ENCODE measurements at regions not wholly inside any gene's neighbourhood (a gene's known extent, or its start where the extent isn't known, plus 50 kb on each side); places are given as distances from the start of the nearest gene placed in this dataset.

DNA sequence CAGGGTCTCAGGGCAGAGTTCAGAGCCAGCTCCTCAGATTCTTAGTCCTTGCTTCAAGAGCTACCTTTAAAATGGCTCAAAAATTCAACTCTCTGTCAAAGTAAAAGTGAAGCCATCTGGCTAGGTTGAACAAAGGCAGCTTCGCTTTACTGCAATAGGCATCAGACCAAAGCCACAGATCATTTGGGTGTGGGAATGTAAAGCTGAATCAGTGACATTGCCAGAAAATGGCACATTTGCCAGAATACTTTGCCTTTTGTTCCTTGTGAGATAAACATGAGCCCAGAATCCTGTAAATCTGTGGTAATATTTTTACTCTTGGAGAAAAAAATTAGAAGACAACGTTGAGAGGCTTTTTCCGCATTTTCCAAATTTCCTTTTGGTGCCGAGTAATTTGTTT lies 210.5 kb downstream of the PALM2AKAP2 start:
- Histone ChIP-seq H3K36me3 (ENCODE audit: control insufficient read depth, insufficient read depth, low read length) (no peaks in the 10 kb centered on the region), H3K27me3 (ENCODE audit: control insufficient read depth, insufficient read depth, low read length) (no peaks in the 10 kb centered on the region), H3K4me3 (ENCODE audit: low read depth, low read length) (no peak overlapping the region)
- TF ChIP-seq, protein P1, sequence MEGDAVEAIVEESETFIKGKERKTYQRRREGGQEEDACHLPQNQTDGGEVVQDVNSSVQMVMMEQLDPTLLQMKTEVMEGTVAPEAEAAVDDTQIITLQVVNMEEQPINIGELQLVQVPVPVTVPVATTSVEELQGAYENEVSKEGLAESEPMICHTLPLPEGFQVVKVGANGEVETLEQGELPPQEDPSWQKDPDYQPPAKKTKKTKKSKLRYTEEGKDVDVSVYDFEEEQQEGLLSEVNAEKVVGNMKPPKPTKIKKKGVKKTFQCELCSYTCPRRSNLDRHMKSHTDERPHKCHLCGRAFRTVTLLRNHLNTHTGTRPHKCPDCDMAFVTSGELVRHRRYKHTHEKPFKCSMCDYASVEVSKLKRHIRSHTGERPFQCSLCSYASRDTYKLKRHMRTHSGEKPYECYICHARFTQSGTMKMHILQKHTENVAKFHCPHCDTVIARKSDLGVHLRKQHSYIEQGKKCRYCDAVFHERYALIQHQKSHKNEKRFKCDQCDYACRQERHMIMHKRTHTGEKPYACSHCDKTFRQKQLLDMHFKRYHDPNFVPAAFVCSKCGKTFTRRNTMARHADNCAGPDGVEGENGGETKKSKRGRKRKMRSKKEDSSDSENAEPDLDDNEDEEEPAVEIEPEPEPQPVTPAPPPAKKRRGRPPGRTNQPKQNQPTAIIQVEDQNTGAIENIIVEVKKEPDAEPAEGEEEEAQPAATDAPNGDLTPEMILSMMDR (IDR thresholded peaks at IDR 0.05; ENCODE audit: insufficient read depth, low read length, poor library complexity, severe bottlenecking), result no peak
- no peak for DNase-seq (ENCODE audit: low read depth)

DNA sequence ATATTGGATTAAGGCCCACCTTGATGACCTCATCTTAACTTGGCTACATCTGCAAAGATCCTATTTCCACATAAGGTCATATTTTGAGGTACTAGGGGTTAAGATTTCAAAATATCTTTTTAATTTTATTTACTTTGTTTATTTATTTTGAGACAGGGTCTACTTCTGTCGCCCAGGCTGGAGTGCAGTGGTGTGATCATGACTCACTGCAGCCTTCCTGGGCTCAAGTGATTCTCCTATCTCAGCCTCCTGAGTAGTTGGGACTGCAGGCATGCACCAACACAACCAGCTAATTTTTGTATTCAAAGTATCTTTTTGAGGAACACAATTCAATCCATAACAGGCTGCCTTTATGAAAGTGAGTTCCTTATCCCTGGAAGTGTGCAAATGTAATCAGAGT lies 212.3 kb downstream of the PALM2AKAP2 start:
- no peak overlapping the region for H3K4me3 ChIP-seq (ENCODE audit: low read depth, low read length)
- DNase-seq (ENCODE audit: low read depth), result no peak
- TF ChIP-seq, protein P1 (IDR thresholded peaks at IDR 0.05; ENCODE audit: insufficient read depth, low read length, poor library complexity, severe bottlenecking), result no peak
- H3K27me3 ChIP-seq (ENCODE audit: control insufficient read depth, insufficient read depth, low read length), result no peaks in the 10 kb centered on the region
- no peaks in the 10 kb centered on the region for H3K36me3 ChIP-seq (ENCODE audit: control insufficient read depth, insufficient read depth, low read length)

DNA sequence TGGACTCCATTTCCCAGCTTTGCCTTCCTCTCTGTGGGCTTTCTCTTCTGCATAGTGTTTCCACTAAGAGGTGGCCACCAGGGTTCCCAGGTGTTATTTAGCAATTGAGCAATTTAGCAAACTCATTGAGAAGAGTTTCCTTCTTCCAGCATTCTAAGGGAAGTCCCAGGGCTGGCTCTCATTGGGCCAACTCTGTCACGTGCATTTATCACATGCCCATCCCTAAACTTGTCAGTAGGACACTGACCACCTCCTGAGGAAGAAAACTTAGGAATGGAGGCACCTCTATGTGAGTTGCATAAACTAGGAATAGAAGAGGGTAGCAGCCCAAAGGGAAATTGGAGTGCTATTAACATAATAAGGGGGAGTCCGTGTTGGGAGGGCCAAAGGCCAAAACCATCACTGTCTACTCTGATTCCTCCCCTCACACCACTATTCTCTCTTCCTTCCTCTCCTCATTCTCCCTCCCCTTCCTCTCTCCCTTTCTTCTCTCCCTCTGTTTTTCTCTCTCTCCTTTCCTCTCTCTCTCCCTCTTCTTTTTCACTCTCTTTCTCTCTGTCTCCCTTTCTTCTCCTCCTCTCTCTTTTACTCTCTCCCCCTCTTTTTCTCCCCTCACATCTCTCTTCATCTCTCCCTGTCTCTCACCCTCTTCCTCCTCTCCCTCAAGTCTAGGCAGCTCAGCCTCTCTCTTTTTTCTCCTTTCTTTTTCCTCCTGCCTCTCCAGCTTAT lies 213.4 kb downstream of the PALM2AKAP2 start:
- no peak overlapping the region for H3K4me3 ChIP-seq (ENCODE audit: low read depth, low read length)
- TF ChIP-seq, protein P1 (IDR thresholded peaks at IDR 0.05; ENCODE audit: insufficient read depth, low read length, poor library complexity, severe bottlenecking), result no peak
- H3K27me3 ChIP-seq (ENCODE audit: control insufficient read depth, insufficient read depth, low read length), result no peaks in the 10 kb centered on the region
- no peaks in the 10 kb centered on the region for H3K36me3 ChIP-seq (ENCODE audit: control insufficient read depth, insufficient read depth, low read length)
- no peak for DNase-seq (ENCODE audit: low read depth)

DNA sequence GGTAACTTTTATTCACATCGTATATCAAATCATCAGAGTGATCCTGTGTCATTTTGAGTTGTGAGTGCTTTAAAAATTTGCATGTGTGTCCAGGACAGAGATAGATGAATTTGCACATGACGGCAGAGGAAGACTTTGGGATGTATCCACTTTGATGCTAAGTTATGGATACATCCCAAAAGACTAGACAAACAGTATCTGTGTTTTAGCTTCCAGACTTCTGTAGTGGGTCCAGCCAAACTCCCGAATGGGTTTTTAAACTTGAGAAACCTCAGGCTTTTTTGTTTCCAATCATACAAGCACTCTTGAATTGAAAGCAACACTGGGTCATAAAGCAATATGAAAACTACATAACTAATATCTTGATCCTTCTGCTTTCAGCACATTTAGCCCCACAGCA lies 213.8 kb downstream of the C9orf152 start:
- TF ChIP-seq, protein P1 (IDR thresholded peaks at IDR 0.05; ENCODE audit: insufficient read depth, low read length, poor library complexity, severe bottlenecking), result no peak
- Histone ChIP-seq H3K27me3 (ENCODE audit: control insufficient read depth, insufficient read depth, low read length) (no peaks in the 10 kb centered on the region), H3K4me3 (ENCODE audit: low read depth, low read length) (no peak overlapping the region), H3K36me3 (ENCODE audit: control insufficient read depth, insufficient read depth, low read length) (no peaks in the 10 kb centered on the region)
- no peak for DNase-seq (ENCODE audit: low read depth)

DNA sequence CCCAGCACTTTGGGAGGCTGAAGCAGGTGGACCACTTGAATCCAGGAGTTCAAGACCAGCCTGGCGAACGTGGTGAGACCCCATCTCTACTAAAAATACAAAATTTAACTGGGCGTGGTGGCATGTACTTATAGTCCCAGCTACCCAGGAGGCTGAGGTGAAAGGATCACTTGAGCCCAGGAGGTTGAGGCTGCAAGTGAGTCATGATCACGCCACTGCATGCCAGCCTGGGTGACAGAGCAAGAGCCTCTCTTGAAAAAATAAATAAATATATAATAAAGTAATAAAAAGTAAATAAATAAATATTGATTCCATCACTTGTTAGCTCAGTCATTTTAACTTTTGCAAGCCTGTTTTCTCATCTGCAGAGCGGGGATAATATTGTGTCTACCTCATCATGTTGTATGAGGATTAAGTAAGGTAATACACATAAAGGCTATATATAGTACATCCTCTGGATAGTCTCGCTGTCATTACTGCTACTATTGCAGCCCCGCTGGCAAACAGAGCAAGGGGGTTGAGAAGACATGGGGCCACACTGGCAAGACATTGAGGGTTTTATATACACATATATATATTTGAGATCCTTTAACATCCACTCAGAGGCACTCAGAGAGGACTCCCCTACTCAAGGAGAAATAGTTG lies 210.9 kb downstream of the C9orf152 start:
- DNase-seq (ENCODE audit: low read depth), result no peak
- Histone ChIP-seq H3K36me3 (ENCODE audit: control insufficient read depth, insufficient read depth, low read length) (no peaks in the 10 kb centered on the region), H3K4me3 (ENCODE audit: low read depth, low read length) (no peak overlapping the region), H3K27me3 (ENCODE audit: control insufficient read depth, insufficient read depth, low read length) (no peaks in the 10 kb centered on the region)
- TF ChIP-seq, protein P1 (IDR thresholded peaks at IDR 0.05; ENCODE audit: insufficient read depth, low read length, poor library complexity, severe bottlenecking), result no peak
